H9 (cell line): ENCODE measurements at regions not wholly inside any gene's neighbourhood (a gene's known extent, or its start where the extent isn't known, plus 50 kb on each side); places are given as distances from the start of the nearest gene placed in this dataset.

Experiments used
- DNase-seq: peaks from one replicate; pipeline ENCODE4 v3.0.0-alpha.2; 2017
- H2AFZ ChIP-seq: one replicate; pipeline ENCODE4 v1.6.1; 2013; ENCODE audit warnings: mild to moderate bottlenecking, low read length, control low read depth, moderate library complexity
- H2AK5ac ChIP-seq: 2 replicates; pipeline ENCODE4 v1.6.1; 2013; ENCODE audit warnings: low read length, control low read depth, mixed read lengths; ENCODE audit not compliant: insufficient read length
- H2BK120ac ChIP-seq: one replicate; pipeline ENCODE4 v1.6.1; 2013; ENCODE audit warnings: low read depth, mild to moderate bottlenecking, low read length, control low read depth, inconsistent platforms; ENCODE audit not compliant: poor library complexity, severe bottlenecking
- H2BK12ac ChIP-seq: 2 replicates; pipeline ENCODE4 v1.6.1; 2013; ENCODE audit warnings: low read length, control low read depth, mixed read lengths, low read depth; ENCODE audit not compliant: insufficient read length
- H2BK15ac ChIP-seq: 2 replicates; pipeline ENCODE4 v1.6.1; 2013; ENCODE audit warnings: low read depth, low read length, control low read depth
- H2BK20ac ChIP-seq: one replicate; pipeline ENCODE4 v1.6.1; 2013; ENCODE audit warnings: low read depth, mild to moderate bottlenecking, low read length, control low read depth, inconsistent platforms; ENCODE audit not compliant: poor library complexity, severe bottlenecking
- H2BK5ac ChIP-seq: 2 replicates; pipeline ENCODE4 v1.6.1; 2013; ENCODE audit warnings: low read length, control low read depth, mixed read lengths; ENCODE audit not compliant: insufficient read length
- H3K14ac ChIP-seq: 2 replicates; pipeline ENCODE4 v1.6.1; 2013; ENCODE audit warnings: low read length, control low read depth; ENCODE audit not compliant: insufficient read depth
- H3K18ac ChIP-seq: 2 replicates; pipeline ENCODE4 v1.6.1; 2013; ENCODE audit warnings: low read depth, mild to moderate bottlenecking, mixed read lengths, low read length, control low read depth; ENCODE audit not compliant: insufficient read length
- H3K23ac ChIP-seq: 2 replicates; pipeline ENCODE4 v1.6.1; 2013; ENCODE audit warnings: low read length, control low read depth, mixed read lengths, low read depth; ENCODE audit not compliant: insufficient read length
- H3K23me2 ChIP-seq: 2 replicates; pipeline ENCODE4 v1.6.1; 2013; ENCODE audit warnings: low read depth, mild to moderate bottlenecking, mixed read lengths, low read length, control low read depth; ENCODE audit not compliant: insufficient read length, poor library complexity, severe bottlenecking
- H3K27ac ChIP-seq: 2 replicates; pipeline ENCODE4 v1.5.1; 2013; ENCODE audit warnings: low read length, control low read depth, mixed read lengths, low read depth; ENCODE audit not compliant: insufficient read length
- H3K27me3 ChIP-seq: 2 replicates; pipeline ENCODE4 v1.6.1; 2013; ENCODE audit warnings: low read length, control low read depth, inconsistent platforms; ENCODE audit not compliant: insufficient read depth
- H3K4ac ChIP-seq: 2 replicates; pipeline ENCODE4 v1.6.1; 2013; ENCODE audit warnings: low read depth, mild to moderate bottlenecking, control low read depth, inconsistent platforms, low read length, moderate library complexity
- H3K4me1 ChIP-seq: 2 replicates; pipeline ENCODE4 v1.6.1; 2013; ENCODE audit warnings: low read length, control low read depth, inconsistent platforms; ENCODE audit not compliant: insufficient read depth
- H3K4me2 ChIP-seq: 2 replicates; pipeline ENCODE4 v1.6.1; 2013; ENCODE audit warnings: low read length, control low read depth, mixed read lengths; ENCODE audit not compliant: insufficient read length, insufficient read depth
- H3K56ac ChIP-seq: 2 replicates; pipeline ENCODE4 v1.6.1; 2013; ENCODE audit warnings: low read depth, mild to moderate bottlenecking, mixed read lengths, low read length, control low read depth; ENCODE audit not compliant: insufficient read length
- H3K79me1 ChIP-seq: 2 replicates; pipeline ENCODE4 v1.6.1; 2013; ENCODE audit warnings: low read depth, mild to moderate bottlenecking, moderate library complexity, low read length, control low read depth, inconsistent platforms; ENCODE audit not compliant: insufficient read depth, poor library complexity, severe bottlenecking
- H3K79me2 ChIP-seq: 2 replicates; pipeline ENCODE4 v1.6.1; 2013; ENCODE audit warnings: low read length, control low read depth, inconsistent platforms; ENCODE audit not compliant: insufficient read depth
- H3K9ac ChIP-seq: 2 replicates; pipeline ENCODE4 v1.6.1; 2013; ENCODE audit warnings: low read length, control low read depth, mixed read lengths; ENCODE audit not compliant: insufficient read length; ENCODE audit errors: extremely low read depth
- H3K9me3 ChIP-seq: one replicate; pipeline ENCODE4 v1.6.1; 2013; ENCODE audit warnings: low read depth, low read length, inconsistent platforms; ENCODE audit not compliant: control insufficient read depth
- H3T11ph ChIP-seq: one replicate; pipeline ENCODE4 v1.6.1; 2013; ENCODE audit warnings: mild to moderate bottlenecking, low read length, control low read depth, inconsistent platforms
- H4K20me1 ChIP-seq: one replicate; pipeline ENCODE4 v1.6.1; 2013; ENCODE audit not compliant: control insufficient read depth, insufficient read length, insufficient read depth
- H4K5ac ChIP-seq: 2 replicates; pipeline ENCODE4 v1.6.1; 2013; ENCODE audit warnings: low read depth, mild to moderate bottlenecking, mixed read lengths, low read length, control low read depth; ENCODE audit not compliant: insufficient read length
- H4K8ac ChIP-seq: replicated peaks from 2 replicates; pipeline ENCODE4 v1.6.1; 2013; ENCODE audit warnings: low read length, control low read depth, mixed read lengths, low read depth; ENCODE audit not compliant: insufficient read length
- H4K91ac ChIP-seq: 2 replicates; pipeline ENCODE4 v1.6.1; 2013; ENCODE audit warnings: low read depth, mild to moderate bottlenecking, moderate library complexity, mixed read lengths, low read length, control low read depth; ENCODE audit not compliant: insufficient read length
- H3K27ac Mint-ChIP-seq, 3 experiments: 2 replicates in 2 of 3; 3 replicates in 1 of 3; pipeline ENCODE4 v1.8.0; 2020 to 2021; ENCODE audit warnings: mixed read lengths in 3 of 3, mild to moderate bottlenecking in 1 of 3, moderate library complexity in 1 of 3
- H3K27me3 Mint-ChIP-seq: 2 replicates; pipeline ENCODE4 v1.8.0; 2021; ENCODE audit warnings: low read depth, mild to moderate bottlenecking, moderate library complexity, mixed read lengths
- H3K36me3 Mint-ChIP-seq, 3 experiments: 2 replicates in 2 of 3; 3 replicates in 1 of 3; pipeline ENCODE4 v1.8.0; 2020 to 2021; ENCODE audit warnings: low read depth in 3 of 3, mixed read lengths in 3 of 3; ENCODE audit not compliant: insufficient read depth in 1 of 3
- H3K4me1 Mint-ChIP-seq, 2 experiments: 2 replicates each; pipeline ENCODE4 v1.8.0; 2020; ENCODE audit warnings: mixed read lengths in 2 of 2
- H3K4me3 Mint-ChIP-seq, 2 experiments: 2 replicates in 1 of 2; 3 replicates in 1 of 2; pipeline ENCODE4 v1.8.0; 2020 to 2021; ENCODE audit warnings: mild to moderate bottlenecking in 2 of 2, mixed read lengths in 2 of 2, moderate library complexity in 1 of 2
- H3K9me3 Mint-ChIP-seq, 2 experiments: 2 replicates in 1 of 2; 3 replicates in 1 of 2; pipeline ENCODE4 v1.8.0; 2020; ENCODE audit warnings: mild to moderate bottlenecking in 2 of 2, mixed read lengths in 2 of 2, moderate library complexity in 1 of 2
- WGBS: extraction: QIAGEN DNeasy Blood & Tissue Kit; methylation state at CpG from one replicate; pipeline ENCODE4 v1.1.7; 2013; ENCODE audit warnings: missing lambda C conversion rate, low lambda C conversion rate, mixed read lengths; ENCODE audit not compliant: insufficient read length; ENCODE audit errors: extremely low coverage; 5-methylcytosine and 5-hydroxymethylcytosine counted together
- TF ChIP-seq, protein P1 (sequence below): fragments of 200-600 bp; sonication (generic); conservative IDR thresholded peaks from 3 replicates; pipeline ENCODE4 v1.8.0; 2021; ENCODE audit warnings: antibody characterized with exemption, mild to moderate bottlenecking

DNA sequence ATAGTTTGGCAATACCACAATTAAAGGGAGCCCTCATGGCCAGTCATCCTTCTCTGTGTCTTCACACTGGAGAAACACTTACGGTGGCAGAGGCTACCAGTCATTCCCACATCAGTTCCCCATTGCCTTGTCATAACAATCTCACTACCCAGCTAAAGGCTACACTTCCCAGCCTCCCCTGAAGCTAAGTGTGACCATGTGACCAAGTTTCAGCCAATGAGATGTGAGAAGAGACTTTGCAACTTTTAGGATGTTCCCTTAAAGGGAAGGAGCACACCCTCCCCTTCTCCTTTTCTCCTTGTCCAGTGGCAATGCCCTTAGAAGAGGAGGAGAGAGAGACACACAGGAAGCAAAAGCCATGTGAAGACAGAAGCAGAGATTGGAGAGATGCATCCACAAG lies 89.0 kb upstream of the RAB12 start:
- Histone ChIP-seq H2AK5ac (no peak overlapping the region), H4K5ac (no peak overlapping the region), H3K4ac (no peak overlapping the region), H3K56ac (no peak overlapping the region), H3K27ac (no peak overlapping the region), H2BK20ac (no peak overlapping the region), H2BK15ac (no peak overlapping the region), H3K4me2 (no peak overlapping the region), H3K23me2 (no peaks in the 10 kb centered on the region), H4K8ac (no peak overlapping the region), H2BK12ac (no peak overlapping the region), H3K4me1 (no peaks in the 10 kb centered on the region; the same call in 1 of the 2 replicates), H2BK5ac (no peak overlapping the region), H3T11ph (no peak overlapping the region), H4K20me1 (no peaks in the 10 kb centered on the region), H4K91ac (no peak overlapping the region), H3K79me1 (no peaks in the 10 kb centered on the region), H2AFZ (no peak overlapping the region), H3K9ac (no peak overlapping the region), H3K18ac (no peak overlapping the region), H3K79me2 (no peaks in the 10 kb centered on the region), H3K23ac (no peak overlapping the region), H3K14ac (no peak overlapping the region), H3K9me3 (no peaks in the 10 kb centered on the region), H3K27me3 (no peaks in the 10 kb centered on the region), H2BK120ac (no peak overlapping the region)
- Mint-ChIP-seq H3K27ac (no peak overlapping the region), H3K36me3 (peaks cover 3 to 15% (median 6%) of the 10 kb centered on the region in 3 experiments; a peak in 5 of 7 replicates), H3K4me3 (no peak overlapping the region), H3K9me3 (peaks cover 16 to 22% of the 10 kb centered on the region in 2 experiments; a peak in 4 of 5 replicates), H3K4me1 (peaks cover 0 to 6% of the 10 kb centered on the region in 2 experiments; a peak in 2 of 4 replicates), H3K27me3 (peaks cover 4% of the 10 kb centered on the region; the same call in 1 of the 2 replicates)
- no CpG with 5 or more reads among the region's 1 CpG for WGBS
- TF ChIP-seq, protein P1, sequence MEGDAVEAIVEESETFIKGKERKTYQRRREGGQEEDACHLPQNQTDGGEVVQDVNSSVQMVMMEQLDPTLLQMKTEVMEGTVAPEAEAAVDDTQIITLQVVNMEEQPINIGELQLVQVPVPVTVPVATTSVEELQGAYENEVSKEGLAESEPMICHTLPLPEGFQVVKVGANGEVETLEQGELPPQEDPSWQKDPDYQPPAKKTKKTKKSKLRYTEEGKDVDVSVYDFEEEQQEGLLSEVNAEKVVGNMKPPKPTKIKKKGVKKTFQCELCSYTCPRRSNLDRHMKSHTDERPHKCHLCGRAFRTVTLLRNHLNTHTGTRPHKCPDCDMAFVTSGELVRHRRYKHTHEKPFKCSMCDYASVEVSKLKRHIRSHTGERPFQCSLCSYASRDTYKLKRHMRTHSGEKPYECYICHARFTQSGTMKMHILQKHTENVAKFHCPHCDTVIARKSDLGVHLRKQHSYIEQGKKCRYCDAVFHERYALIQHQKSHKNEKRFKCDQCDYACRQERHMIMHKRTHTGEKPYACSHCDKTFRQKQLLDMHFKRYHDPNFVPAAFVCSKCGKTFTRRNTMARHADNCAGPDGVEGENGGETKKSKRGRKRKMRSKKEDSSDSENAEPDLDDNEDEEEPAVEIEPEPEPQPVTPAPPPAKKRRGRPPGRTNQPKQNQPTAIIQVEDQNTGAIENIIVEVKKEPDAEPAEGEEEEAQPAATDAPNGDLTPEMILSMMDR: no peak
- no peak for DNase-seq
